ENCODE measurements at regions not wholly inside any gene's neighbourhood (a gene's known extent, or its start where the extent isn't known, plus 50 kb on each side); places are given as distances from the start of the nearest gene placed in this dataset.

DNA sequence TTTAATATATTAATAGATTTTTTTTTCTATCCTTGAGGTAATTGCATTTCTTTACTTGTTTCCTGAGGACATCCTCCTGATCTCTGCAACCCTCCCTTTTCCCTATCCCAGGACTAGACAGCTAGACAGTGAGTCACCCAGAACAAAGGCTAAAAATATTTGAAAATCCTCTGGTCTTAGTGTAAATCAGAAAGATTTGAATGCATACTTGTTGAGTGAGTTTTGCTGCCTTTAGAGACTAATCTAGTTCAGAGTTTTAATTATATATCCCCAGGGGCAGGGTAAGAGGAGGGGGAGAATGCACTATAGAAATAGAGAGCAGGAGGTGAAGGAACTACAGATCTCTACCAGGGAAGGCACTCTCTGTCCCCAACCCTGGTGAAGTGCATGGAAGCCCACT, 202.3 kb upstream of the TCF4 start:
- Histone ChIP-seq H3K27me3 (ENCODE audit: control insufficient read depth, insufficient read depth, low read length) (no peaks in the 10 kb centered on the region), H3K4me1 (ENCODE audit: control insufficient read depth, low read depth, low read length) (no peaks in the 10 kb centered on the region), H3K4me3 (ENCODE audit: low read length) (no peak overlapping the region), H3K36me3 (ENCODE audit: control insufficient read depth, low read depth, low read length) (no peaks in the 10 kb centered on the region), H3K9ac (ENCODE audit: low read length) (no peak overlapping the region), H3K27ac (ENCODE audit: low read length) (no peak overlapping the region), H3K9me3 (ENCODE audit: control insufficient read depth, low read depth, low read length) (peaks cover 4% of the 10 kb centered on the region)

DNA sequence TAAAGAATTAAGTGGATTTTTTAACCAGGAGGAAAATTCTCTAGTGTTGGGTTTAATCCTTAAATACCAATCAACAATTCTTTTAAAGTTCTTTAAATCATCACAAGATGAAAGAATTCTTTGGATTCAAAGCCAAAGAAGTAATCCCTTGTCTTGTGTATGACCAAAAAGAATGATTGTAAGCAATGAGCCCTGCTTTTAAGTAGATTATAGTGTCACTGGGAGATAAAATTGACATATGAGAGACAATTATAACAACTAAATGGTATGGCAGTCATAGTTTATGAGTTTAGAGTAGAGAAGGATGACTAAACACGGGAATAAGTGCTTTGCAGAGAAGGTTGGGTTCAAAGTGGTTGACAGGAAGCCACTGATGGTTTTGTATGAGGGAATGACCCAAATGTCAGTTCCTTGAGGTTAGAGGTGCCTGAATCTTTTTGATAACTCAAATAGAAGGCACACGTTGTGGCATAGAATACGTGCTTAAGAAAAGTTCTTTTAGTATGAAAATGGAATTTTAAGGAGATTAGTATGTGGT, 199.6 kb upstream of the TCF4 start:
- no peaks in the 10 kb centered on the region for H3K36me3 ChIP-seq (ENCODE audit: control insufficient read depth, low read depth, low read length)

DNA sequence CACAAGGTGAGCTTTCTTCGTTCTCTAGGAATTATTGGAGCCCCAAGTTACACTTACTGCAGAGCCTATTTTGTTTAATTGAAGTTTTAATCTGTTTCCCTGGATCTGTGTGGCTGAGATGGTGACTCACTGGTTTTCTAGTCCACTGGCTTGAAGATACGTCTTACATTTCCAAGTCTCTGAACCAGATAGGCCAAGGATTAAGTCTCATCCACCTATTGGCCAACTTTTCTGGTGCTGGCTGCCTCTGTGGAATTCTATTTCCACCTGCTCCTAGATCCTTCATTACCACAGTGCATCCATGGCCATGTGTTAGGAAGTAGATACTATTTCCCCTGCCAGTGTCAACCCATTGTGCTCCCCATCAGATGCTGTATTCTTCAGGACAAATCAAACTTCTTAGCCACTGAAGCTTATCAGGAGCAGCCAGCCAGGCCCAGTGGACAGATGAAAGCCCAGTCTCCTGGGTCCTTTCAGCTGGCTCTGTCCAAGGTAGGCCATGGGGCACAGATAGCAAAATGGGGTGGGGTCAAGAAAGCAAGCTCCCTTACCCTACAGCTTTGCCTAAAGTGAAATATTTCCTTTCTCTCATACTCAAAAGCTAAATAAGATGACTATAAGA, 198.8 kb upstream of the TCF4 start:
- H3K9ac ChIP-seq (ENCODE audit: low read length), result no peak overlapping the region
- H3K36me3 ChIP-seq (ENCODE audit: control insufficient read depth, low read depth, low read length), result no peaks in the 10 kb centered on the region
- H3K9me3 ChIP-seq (ENCODE audit: control insufficient read depth, low read depth, low read length), result peaks cover 4% of the 10 kb centered on the region
- H3K4me3 ChIP-seq (ENCODE audit: low read length), result no peak overlapping the region
- no peaks in the 10 kb centered on the region for H3K27me3 ChIP-seq (ENCODE audit: control insufficient read depth, insufficient read depth, low read length)
- peaks cover 15% of the 10 kb centered on the region for H3K4me1 ChIP-seq (ENCODE audit: control insufficient read depth, low read depth, low read length)
- no peak overlapping the region for H3K27ac ChIP-seq (ENCODE audit: low read length)

More for the DNA sequence above, 199.6 kb upstream of the TCF4 start:
- H3K27ac ChIP-seq (ENCODE audit: low read length), result no peak overlapping the region
- H3K9ac ChIP-seq (ENCODE audit: low read length), result no peak overlapping the region
- H3K4me1 ChIP-seq (ENCODE audit: control insufficient read depth, low read depth, low read length), result peaks cover 11% of the 10 kb centered on the region
- no peak overlapping the region for H3K4me3 ChIP-seq (ENCODE audit: low read length)
- H3K27me3 ChIP-seq (ENCODE audit: control insufficient read depth, insufficient read depth, low read length), result no peaks in the 10 kb centered on the region
- H3K9me3 ChIP-seq (ENCODE audit: control insufficient read depth, low read depth, low read length), result peaks cover 4% of the 10 kb centered on the region

DNA sequence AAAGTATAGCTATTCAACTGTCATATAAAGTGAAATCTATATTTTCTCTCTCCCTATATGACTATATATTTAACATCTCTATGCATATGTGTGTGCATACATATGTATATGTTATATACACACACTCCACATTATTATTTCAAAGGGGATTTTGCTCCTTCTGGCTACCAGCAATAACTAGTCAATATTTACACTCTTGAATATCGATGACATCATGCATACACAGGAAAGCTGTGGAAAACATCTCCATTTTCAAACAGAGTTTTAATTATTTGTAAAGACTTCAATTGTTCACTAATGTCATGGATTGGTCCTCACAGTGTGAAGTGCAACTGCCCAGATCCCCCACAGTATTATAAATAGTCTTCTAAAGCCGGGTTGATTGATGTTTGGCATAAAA, 195.9 kb upstream of the TCF4 start:
- H3K27ac ChIP-seq (ENCODE audit: low read length), result no peak overlapping the region
- H3K4me1 ChIP-seq (ENCODE audit: control insufficient read depth, low read depth, low read length), result peaks cover 35% of the 10 kb centered on the region

DNA sequence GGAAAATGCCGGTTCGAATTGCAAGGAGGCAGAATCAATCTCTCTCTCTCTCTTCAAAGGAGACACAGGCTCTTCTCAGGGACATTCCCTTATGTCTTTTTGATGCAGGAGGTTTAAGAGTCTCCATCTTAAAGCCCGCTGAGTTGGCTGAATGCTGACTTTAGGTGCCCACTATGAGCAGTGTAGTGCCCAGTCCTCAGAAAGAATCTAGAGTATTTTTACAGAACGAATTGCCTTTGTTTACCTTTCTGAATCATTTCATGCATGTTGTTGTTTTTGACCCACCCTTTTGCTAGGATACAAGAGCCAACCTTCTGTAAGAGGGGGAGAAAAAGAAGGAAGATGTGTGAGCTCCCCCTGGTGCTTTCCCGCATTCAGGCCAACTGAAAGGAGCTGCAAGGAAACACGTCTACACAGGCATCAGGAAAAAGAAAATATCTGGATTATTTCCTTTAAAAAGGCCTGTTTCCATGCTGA, 193.5 kb upstream of the TCF4 start:
- H3K36me3 ChIP-seq (ENCODE audit: control insufficient read depth, low read depth, low read length), result no peaks in the 10 kb centered on the region
- no peaks in the 10 kb centered on the region for H3K9me3 ChIP-seq (ENCODE audit: control insufficient read depth, low read depth, low read length)
- H3K27ac ChIP-seq (ENCODE audit: low read length), result peak overlapping the region; percentile 25
- peaks cover 43% of the 10 kb centered on the region for H3K4me1 ChIP-seq (ENCODE audit: control insufficient read depth, low read depth, low read length)
- peaks cover 10% of the 10 kb centered on the region for H3K27me3 ChIP-seq (ENCODE audit: control insufficient read depth, insufficient read depth, low read length)
- peak overlapping the region; percentile 39 for H3K9ac ChIP-seq (ENCODE audit: low read length)
- H3K4me3 ChIP-seq (ENCODE audit: low read length), result peak overlapping the region; percentile 59

More for the DNA sequence above, 195.9 kb upstream of the TCF4 start:
- Histone ChIP-seq H3K9me3 (ENCODE audit: control insufficient read depth, low read depth, low read length) (no peaks in the 10 kb centered on the region), H3K27me3 (ENCODE audit: control insufficient read depth, insufficient read depth, low read length) (peaks cover 10% of the 10 kb centered on the region), H3K36me3 (ENCODE audit: control insufficient read depth, low read depth, low read length) (no peaks in the 10 kb centered on the region), H3K9ac (ENCODE audit: low read length) (no peak overlapping the region), H3K4me3 (ENCODE audit: low read length) (no peak overlapping the region)

DNA sequence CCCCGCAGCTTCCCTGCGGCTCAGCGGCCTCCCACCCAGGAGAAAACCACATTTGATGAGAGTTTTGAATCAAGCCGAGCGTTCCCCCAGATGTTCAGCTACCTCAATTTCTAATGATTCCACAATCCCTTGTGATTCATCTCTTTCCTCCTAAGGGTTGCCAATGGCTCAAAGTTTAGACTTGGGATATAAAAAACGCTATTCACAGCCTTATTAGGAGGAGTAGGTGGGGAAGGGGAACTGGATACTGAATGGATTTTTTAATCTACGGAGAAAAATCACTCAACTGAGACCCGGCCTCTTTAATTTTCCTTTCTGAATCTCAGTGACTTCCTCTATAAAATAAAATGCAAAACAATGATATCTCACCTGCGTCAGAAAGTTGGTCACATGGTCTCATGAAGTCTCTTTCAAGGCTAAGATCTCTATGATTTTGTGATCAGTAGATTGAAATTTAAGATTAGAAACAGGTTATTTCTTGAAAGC, 192.6 kb upstream of the TCF4 start:
- Histone ChIP-seq H3K4me3 (ENCODE audit: low read length) (peak overlapping the region; percentile 59), H3K9ac (ENCODE audit: low read length) (peak overlapping the region; percentile 53), H3K36me3 (ENCODE audit: control insufficient read depth, low read depth, low read length) (no peaks in the 10 kb centered on the region), H3K4me1 (ENCODE audit: control insufficient read depth, low read depth, low read length) (peaks cover 43% of the 10 kb centered on the region), H3K9me3 (ENCODE audit: control insufficient read depth, low read depth, low read length) (no peaks in the 10 kb centered on the region), H3K27ac (ENCODE audit: low read length) (no peak overlapping the region), H3K27me3 (ENCODE audit: control insufficient read depth, insufficient read depth, low read length) (peaks cover 10% of the 10 kb centered on the region)

DNA sequence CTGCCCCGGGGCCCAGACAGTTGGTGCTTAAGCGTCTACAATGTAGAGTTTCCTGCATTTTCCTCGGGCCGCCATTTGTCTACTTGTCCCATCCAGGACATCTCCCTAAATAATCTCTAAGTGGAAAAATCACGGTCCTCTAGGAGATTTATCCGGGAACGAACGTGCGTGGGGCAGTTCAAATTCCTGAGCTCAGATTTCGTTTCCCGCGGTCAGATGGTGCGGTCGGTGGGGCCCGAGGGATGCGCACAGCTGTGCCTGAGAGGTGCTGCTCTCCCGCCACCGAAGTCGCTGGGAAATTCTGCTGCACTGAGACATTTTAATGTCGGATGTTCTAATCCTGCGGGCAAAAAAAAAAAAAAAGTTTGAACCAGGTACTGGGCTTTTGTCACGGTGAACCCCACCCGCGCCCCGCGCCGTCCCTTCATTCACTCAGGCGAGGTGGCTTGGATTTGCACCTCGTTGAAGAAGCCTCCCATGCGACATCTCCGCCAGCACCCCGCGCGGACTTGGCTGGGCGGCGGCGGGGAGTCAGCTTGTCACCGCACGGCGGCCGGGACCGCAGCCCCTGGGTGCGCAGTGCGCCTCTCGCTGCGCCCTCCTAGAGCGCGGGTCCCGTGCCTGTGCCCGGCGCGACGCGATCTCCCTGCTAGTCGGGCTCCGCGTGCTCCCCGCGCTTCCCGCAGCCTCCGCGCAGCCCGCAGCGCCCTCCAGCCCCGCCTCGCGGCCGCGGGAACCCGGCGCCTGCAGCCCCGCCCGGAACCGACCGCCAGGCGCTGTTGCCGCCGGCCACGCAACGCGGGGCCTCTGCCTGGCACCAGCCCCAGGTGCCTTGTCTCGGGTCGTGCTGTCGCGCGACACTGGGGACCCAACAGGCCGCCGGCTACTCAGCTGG, 191.9 kb upstream of the TCF4 start:
- Histone ChIP-seq H3K9me3 (ENCODE audit: control insufficient read depth, low read depth, low read length) (no peaks in the 10 kb centered on the region), H3K36me3 (ENCODE audit: control insufficient read depth, low read depth, low read length) (no peaks in the 10 kb centered on the region), H3K4me3 (ENCODE audit: low read length) (peak overlapping the region; percentile 59), H3K4me1 (ENCODE audit: control insufficient read depth, low read depth, low read length) (peaks cover 43% of the 10 kb centered on the region), H3K27ac (ENCODE audit: low read length) (no peak overlapping the region), H3K9ac (ENCODE audit: low read length) (peak overlapping the region; percentile 53), H3K27me3 (ENCODE audit: control insufficient read depth, insufficient read depth, low read length) (peaks cover 10% of the 10 kb centered on the region)

DNA sequence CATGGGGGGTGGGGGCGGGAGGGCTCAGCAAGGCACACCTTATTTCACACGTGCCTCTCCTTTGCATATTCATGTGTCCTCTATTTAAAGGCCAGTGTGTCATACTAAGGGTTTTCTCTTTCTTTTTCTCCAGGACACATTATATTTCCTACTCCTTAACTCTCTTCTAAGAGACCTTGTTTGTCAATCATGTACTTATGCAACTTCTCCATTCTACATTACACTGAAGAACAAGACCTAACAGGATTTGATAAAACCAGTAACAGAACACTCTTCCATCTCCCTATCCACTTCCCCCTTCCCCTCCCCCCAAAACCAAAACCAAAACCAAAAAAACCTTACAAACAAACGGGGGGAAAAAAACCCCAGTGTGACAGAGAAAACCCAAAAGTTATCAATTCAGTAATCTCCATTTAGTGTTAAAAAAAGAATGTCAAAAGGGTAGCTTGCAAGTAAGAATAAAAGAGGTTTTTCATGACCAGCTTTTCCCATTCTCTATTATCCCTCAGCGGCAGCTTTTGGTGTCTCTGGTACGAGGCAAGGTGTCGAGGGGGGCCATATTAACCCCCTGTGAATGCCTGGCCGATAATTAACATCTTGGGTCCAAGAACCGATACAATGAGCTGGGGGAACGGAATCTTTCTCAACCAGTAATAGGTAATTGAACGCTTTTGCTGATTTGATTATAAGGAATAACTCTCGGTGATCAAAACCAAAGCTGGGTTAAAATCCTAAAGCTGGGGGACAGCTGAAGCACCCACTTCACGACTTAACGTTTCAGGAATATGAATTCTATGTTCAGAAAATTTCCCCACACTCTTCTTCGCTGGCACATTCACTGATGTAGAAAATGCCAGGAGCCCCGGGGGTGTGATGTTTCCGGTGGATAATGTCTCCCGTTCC, 191.0 kb upstream of the TCF4 start:
- peaks cover 35% of the 10 kb centered on the region for H3K4me1 ChIP-seq (ENCODE audit: control insufficient read depth, low read depth, low read length)
- peak overlapping the region; percentile 53 for H3K9ac ChIP-seq (ENCODE audit: low read length)
- H3K27ac ChIP-seq (ENCODE audit: low read length), result no peak overlapping the region
- no peaks in the 10 kb centered on the region for H3K9me3 ChIP-seq (ENCODE audit: control insufficient read depth, low read depth, low read length)
- no peaks in the 10 kb centered on the region for H3K36me3 ChIP-seq (ENCODE audit: control insufficient read depth, low read depth, low read length)
- peaks cover 10% of the 10 kb centered on the region for H3K27me3 ChIP-seq (ENCODE audit: control insufficient read depth, insufficient read depth, low read length)
- peak overlapping the region; percentile 59 for H3K4me3 ChIP-seq (ENCODE audit: low read length)

DNA sequence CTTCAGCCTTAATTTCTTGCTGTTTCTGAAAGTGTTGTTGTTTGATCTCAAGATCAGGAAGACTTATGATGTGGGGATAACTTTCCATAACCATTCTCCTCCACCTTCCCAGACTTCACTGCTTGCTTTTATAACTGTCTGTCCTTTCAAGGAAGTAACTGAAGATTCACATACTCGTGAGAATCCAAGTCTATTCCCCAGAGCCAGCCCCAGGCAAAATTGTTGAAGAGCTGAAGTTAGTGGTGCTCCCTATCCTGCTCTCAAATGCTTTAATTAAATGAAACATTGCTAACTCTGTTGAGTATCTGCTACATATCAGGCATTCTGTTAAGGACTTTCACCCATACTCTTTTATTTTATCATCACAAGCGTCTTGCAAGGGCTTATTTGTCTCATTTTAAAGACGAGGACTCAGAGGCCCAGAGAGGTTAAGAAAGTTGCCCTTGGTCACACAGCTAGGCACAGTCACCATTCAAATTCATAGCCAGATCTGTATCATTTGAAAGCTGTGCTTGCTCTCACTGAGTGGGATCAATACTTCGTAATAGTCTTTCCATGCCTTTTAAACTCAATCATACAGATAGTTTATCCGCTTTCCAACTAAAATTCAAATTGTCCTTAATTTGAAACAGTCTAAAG, 189.8 kb upstream of the TCF4 start:
- peaks cover 10% of the 10 kb centered on the region for H3K27me3 ChIP-seq (ENCODE audit: control insufficient read depth, insufficient read depth, low read length)
- H3K9ac ChIP-seq (ENCODE audit: low read length), result no peak overlapping the region
- H3K4me3 ChIP-seq (ENCODE audit: low read length), result no peak overlapping the region

DNA sequence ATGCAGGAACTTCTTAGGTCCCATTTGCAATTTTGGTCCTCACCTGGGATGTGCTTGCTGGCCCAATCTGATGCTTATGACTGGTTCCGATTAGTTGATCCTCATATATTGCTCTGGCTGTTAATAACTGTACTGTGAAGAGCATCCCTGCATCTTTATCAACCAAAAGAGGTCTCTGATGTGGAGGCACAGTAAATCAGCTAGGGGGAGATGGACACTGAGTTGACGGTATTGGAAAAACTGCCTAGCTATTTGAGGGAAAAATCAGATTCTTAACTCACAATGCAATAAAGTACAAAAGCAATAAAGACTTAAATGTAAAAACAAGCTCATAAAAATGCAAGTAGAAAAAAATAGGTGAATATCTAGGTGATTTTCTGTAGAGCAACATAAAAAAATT, 188.0 kb upstream of the TCF4 start:
- H3K27ac ChIP-seq (ENCODE audit: low read length), result no peak overlapping the region
- no peaks in the 10 kb centered on the region for H3K9me3 ChIP-seq (ENCODE audit: control insufficient read depth, low read depth, low read length)
- H3K9ac ChIP-seq (ENCODE audit: low read length), result no peak overlapping the region
- no peak overlapping the region for H3K4me3 ChIP-seq (ENCODE audit: low read length)
- peaks cover 20% of the 10 kb centered on the region for H3K4me1 ChIP-seq (ENCODE audit: control insufficient read depth, low read depth, low read length)
- H3K36me3 ChIP-seq (ENCODE audit: control insufficient read depth, low read depth, low read length), result no peaks in the 10 kb centered on the region
- H3K27me3 ChIP-seq (ENCODE audit: control insufficient read depth, insufficient read depth, low read length), result peaks cover 10% of the 10 kb centered on the region

More for the DNA sequence above, 189.8 kb upstream of the TCF4 start:
- no peaks in the 10 kb centered on the region for H3K36me3 ChIP-seq (ENCODE audit: control insufficient read depth, low read depth, low read length)
- H3K27ac ChIP-seq (ENCODE audit: low read length), result no peak overlapping the region
- H3K4me1 ChIP-seq (ENCODE audit: control insufficient read depth, low read depth, low read length), result peaks cover 31% of the 10 kb centered on the region
- no peaks in the 10 kb centered on the region for H3K9me3 ChIP-seq (ENCODE audit: control insufficient read depth, low read depth, low read length)
